ENCODE measurements at regions not wholly inside any gene's neighbourhood (a gene's known extent, or its start where the extent isn't known, plus 50 kb on each side); places are given as distances from the start of the nearest gene placed in this dataset.

DNA sequence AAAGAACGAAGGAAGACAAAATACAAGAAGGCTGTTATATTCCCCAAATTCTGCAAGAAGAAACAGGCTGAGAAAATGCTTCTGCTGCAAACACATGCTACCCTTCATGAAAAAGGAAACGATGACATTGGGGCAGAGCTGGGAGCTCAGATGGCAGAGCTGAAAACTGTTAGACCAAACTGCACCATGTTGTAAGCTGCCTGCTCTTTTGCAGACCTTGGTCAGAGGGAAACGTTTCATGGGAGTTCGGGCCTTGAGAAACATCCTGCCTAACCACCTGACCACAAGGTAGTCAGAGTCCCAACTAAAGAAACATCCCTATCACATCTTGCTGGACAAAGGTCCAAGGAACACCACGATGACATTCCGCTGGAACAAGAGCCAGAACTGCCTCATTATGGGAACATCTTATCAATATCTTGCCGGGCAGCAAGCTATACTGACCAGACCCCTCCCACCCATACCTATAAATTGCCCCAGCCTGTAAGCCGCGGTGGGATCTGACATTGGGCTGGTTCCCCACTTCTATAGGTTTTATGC is 110.7 kb upstream of the CTSC start:
- DNase-seq (ENCODE audit: low spot score) = no peak

DNA sequence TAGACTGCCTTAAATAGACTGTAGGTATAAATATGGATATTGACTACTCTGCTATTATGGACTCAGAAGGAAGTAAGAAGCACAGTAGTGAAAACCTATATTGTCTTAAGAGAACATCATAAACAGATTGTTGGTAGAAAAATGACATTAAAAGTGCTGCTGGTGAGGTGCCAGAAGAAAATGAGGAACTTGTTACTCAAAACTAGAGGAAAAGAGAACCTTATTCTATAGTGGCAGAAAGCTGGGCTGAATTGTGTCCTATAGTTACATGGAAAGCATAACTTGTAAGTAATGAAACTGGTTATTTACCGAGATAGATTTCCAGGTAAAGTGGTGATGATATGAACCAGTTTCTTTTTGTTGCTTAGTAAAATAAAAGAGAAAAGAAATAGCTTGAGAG is 109.7 kb upstream of the CTSC start:
- no peak for DNase-seq (ENCODE audit: low spot score)

DNA sequence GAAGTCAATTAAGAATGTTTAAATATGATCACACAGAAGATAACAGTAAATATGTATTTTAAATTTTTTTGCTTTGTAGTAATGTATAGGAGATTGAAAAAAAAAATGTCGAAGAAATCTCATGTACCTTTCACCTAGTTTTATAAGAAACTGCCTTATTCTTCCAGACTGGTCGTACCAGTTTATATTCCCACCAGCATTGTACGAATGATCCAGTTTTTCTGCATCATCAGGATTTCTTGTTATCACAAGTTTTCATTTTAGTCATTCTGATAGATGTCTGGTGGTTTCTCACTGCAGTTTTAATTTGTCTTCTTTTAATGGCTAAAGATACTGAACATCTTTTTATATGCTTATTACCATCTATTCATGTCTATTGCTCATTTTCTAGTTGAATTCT is 101.8 kb upstream of the CTSC start:
- DNase-seq (ENCODE audit: low spot score) = no peak

DNA sequence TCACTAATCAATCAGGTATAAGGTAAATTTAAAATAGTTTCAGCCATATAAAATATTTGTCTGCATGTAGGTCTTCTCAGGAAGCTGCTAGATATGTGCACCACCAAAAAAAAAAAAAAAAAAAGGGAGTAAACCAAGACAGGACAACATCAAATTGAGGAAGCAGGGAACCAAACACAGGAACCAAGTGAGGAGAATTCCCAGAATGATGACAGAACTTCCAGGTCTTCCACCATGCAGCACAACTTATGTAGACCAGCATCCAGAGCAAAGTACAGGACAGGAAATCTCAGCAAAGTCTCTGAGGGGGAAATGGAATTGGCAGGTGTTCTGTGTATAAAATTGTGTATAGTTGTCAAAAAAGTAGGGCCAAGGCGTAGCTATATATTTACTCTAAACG is 101.2 kb upstream of the CTSC start:
- DNase-seq (ENCODE audit: low spot score) = no peak

DNA sequence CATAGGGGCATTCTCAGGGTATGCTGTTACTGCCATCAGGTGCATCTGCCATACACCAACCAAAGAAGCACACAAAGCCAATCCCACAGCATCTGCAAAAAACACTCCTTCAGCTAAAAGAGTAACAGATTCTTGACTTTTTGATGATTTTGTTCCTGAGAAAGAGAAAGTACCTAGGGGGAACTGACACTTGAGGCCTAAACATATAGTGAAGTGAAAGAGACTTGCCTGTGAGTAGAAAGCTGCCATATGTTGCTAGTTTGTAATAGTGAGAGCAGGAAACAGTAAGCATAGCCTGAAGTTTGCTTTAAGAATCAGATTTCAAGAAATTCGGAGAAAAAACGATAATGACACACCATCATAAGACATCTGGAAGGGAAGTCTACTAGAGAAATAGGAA is 97.9 kb upstream of the CTSC start:
- no peak for DNase-seq (ENCODE audit: low spot score)

DNA sequence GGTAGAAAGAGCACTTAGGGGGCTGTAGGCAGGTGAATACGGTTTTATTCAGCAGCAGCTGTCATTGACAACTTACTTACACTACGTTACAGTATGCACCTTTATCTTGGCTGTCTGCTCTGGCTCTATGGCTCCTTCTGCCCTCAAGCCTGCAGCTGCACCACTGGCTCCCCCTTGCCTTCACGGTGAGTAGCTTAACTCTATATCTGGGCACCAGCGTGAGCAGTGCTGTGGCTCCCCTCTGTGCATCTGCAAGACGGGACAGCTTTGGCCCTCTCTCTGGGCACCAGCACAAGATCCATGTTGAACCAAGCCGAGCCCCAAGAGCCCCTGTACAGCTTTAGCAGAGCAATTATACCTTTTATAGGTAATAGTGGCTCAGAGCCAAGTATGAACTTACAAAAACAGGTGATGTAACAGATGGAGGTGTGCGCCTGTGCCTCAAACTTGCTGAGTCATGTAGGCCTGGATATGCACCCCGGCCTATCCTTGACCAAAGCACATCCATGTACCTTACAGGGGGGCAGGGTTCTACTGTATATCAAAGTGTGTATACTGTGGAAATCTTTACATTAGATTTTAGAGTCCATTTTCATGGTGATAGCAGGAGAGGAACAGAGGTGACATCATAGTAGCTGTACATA is 96.9 kb upstream of the CTSC start:
- no peak for DNase-seq (ENCODE audit: low spot score)

DNA sequence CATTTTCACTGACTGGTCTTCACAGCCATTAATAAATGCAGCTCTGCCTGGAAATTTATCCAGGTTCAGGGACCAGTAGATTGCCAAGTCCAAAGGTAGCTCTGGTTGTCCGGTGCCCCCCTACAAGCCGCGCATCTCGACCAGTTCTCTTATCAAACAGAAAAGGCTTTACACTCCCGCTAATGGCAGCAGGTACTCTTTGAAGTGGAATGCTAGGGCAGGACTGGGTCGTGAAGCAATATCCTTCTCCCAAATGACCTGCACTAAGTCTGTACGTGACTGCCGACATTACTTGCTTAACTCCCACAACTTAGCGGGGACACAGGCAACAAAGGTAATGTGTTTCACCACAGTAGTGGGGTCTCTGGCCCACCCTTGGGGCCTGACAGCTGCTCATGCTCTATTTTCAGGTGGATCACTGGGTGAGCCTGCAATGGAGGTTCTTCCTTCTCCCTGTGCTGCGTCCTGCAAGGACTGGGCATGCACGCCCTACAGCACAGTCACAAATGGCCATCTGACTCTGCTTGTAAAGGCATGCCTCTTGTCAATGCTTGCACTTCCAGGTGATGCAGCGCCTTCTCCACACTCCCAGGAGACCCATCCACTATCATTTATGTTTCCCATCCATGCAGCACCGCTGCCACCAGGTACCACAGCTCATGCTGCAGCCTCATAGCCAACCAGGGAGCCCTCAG is 96.1 kb upstream of the CTSC start:
- DNase-seq (ENCODE audit: low spot score) = no peak

DNA sequence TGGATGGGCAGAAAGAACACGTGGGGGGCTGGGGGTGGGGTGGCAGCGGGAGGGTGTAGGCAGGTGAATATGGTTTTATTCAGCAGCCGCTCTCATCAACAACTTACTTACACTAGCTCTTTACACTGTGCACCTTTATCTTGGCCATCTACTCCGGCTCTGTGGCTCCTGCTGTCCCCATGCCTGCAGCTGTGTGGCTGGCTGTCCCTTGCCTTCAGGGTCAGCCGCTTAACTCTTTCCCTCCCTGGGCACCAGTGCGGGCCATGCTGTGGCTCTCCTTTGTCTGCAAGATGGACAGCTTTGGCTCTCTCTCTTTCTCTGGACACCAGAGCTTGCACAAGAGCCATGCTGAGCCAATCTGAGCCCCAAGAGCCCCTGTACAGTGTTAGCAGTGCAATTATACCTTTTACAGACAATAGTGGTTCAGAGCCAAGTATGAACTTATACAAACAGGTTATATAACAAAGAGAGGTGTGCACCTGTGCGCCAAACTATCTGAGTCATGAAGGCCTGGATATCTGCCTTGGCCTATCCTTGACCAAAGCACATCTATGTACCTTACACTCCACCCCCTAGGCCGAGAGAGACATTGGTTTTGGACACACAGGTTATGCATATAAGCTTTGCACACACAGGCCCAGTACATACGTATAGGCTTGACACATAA is 94.3 kb upstream of the CTSC start:
- DNase-seq (ENCODE audit: low spot score) = no peak

DNA sequence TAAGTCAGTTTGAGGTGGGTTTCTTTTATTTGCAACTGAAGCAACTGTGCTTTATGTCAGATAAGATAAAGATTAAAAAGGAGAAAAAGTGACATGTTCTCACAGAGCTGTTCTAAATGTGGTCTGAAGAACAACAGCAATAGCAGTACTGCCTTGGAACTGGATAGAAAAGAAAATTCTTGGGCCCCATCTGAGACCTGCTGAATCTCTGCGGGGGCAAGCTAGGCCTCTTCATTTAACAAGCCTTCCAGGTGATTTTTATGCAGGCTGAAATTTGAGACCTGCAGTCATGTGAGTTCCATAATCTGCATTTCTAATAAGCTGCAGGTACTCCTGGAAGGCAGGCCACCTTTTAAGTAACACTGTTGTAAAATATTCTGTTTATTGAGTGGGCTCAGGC is 91.4 kb upstream of the CTSC start:
- DNase-seq (ENCODE audit: low spot score) = no peak

DNA sequence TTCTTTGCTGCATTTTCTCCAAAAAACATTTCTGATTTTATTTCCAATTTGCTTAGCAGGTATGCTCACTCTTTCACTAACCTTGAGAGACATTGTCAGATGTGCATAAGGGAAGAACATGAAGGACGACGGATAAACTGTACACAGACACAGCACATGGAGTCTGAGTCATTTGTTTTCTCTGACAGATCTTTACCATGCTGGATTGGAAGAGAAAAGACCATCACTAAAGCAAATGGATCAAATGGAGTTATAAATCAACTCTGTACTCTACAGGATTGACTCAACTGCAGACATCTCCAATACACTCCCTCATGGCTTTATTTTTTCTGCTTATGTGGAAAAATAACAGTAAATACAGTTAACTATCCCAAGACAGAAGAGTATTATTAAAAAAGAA is 90.2 kb upstream of the CTSC start:
- no peak for DNase-seq (ENCODE audit: low spot score)

DNA sequence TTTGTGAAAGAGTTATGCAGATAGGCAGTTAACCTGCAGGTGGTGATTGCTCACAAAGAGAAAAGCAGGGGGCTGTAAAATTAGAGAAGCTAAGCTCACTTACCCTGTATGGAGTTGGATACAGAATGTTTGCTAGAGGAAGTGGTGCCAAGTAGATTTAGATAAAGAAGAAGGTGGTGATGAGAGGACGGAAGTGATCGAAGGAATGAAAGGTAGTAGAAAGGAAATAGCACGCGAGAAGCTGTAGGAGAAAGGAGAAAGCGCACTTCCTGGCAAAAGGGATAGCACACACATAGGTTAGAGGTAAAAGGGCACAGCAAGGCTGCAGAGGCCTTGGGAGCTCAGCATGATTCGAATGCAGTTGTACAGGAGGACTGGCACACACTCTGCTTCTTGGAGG is 87.3 kb upstream of the CTSC start:
- no peak for DNase-seq (ENCODE audit: low spot score)

DNA sequence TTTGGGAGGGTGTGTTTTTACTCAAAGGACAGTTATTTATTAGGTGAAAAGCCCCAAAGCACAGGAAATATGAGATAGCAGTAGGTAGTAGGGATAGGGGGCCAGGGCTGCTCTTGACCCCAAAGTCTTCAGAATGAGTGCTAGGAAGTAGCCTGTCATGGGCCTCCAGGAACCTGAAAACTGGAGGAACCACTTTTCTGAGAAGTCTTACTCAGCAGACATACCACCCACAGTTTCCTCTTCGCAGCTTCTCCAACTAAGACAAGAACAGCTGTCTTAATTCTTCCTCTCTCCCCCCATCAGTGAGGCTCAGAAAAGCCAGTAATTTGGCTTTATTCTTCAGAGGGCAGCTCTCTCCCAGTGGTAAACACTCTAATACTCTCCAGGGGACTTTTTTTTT is 84.0 kb upstream of the CTSC start:
- DNase-seq (ENCODE audit: low spot score) = peak; percentile 50

DNA sequence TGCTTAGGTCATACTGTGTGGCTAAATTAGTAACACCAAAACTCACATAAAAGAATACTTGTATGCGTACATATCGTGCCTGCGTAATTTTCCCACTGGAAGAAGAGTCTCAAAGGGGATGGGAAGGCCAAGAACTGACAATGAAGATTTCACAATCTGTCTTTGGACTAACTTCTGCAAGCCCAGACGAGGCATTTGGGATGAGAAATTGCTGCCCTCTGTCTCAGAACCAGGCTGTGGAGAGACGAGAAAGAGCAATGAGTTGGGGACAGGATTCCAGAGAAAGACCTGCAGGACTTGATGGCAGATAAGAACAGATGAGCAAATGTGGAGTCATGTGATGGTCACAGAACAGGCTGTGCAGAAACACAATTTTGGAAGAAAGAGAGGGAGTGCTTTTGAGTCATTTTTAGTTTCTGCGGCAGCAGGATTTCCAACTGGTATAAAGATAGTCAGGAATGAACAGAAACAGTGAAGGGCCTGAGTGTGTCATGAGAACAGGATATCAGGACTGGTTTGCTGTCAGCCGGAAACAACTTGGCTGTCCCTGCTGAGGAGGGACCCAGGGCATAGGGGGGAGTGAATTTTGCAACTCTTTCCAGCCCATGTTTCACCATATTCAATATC is 82.7 kb upstream of the CTSC start:
- DNase-seq (ENCODE audit: low spot score) = no peak

DNA sequence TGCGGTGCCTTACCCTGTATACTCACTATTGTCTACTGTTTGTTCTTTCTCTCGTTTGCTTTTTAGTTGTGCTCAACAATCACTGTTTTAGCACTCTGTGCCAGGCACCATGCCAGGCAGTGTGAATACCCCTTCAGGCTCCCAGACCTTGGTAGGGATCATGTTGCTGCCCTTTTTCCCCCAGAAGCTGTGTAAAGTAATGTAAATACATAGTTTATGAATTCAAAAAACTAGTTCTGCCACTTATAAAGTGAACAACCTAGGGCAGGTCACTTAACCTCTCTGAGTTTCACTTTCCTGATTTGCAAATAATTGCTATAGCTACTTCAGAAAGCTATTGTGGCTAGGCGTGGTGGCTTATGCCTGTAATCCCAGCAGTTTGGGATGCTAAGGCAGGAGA is 81.0 kb upstream of the CTSC start:
- DNase-seq (ENCODE audit: low spot score) = no peak

DNA sequence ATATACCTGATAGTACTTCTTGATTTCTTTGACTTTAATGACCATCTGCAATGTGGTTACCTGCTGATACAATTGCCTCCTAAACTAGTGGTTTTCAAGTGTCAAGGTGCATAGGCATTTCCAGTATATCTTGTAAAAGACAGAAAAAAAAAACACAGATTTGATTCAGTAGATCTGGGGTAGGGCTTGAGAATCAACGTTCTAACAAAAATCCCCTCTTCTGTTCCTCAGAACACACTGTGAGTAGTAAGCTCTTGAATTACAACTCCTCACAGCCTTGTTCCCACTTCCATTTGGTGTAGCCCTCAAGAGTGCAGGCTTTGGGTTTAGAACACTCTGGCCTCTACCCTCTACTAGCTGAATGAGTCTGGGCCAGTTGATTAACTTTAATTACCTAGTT is 78.0 kb upstream of the CTSC start:
- no peak for DNase-seq (ENCODE audit: low spot score)

DNA sequence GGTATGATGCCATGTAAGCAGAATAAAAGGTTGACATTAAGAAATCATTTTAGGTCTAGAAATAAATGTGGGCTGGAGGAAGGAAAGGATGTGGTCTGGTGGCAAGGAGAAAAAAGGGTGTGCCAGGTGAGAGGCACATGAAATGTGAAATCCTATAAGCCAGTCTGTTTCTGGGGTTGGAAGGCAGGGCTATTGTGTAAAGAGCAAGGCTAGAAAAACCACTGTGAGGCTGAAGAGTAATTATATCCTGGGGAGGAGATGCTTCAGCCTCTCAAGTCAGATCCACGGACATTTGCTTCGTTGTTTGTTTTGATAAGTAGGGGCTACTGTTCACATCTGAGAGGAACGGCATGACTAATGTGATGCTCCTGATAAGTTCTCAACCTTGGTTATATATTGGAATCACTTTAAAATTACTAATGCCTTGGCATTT is 77.5 kb upstream of the CTSC start:
- DNase-seq (ENCODE audit: low spot score) = no peak

DNA sequence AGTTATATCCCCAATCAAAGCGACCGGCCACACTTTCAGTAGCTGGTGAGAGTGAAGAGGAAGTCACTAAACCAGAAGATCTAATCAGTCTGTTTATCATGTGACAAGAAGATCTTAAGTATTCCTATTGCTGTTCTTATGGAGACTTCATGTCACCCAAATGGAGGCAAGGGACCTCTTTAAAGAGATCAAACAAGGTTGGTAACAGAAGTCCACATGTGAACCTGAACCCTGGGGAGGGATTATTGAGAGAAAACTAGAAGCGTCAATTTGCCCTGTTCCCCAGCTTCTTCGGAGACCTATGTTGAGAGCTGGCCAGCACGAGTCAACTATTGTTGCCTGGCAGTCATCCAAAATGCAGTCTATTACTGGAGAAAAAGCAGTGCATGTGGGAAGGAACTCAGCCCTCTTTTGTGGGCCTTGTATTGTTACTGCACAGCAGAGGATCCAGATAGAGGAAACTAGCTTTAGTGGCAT is 76.9 kb upstream of the CTSC start:
- DNase-seq (ENCODE audit: low spot score) = peak; percentile 38

DNA sequence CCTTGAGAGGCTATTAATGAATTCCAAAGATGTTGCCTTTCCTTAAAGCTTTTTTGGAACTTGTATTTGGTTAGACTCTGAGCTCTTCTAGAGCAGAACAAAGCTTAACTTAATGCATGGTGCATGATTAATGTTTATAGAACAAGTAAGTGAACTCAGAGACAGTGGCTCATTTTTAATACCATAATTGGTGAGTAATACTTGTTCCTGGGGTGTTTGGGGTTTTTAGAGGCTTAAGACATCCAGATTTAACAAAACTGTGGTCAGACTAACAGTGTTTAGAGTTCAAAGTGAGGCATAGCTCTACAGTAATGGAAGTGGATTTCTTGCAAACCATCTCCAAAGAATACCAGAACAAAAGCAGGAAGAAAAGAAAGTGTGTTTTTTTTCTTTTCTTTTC is 73.7 kb upstream of the CTSC start:
- DNase-seq (ENCODE audit: low spot score) = no peak

DNA sequence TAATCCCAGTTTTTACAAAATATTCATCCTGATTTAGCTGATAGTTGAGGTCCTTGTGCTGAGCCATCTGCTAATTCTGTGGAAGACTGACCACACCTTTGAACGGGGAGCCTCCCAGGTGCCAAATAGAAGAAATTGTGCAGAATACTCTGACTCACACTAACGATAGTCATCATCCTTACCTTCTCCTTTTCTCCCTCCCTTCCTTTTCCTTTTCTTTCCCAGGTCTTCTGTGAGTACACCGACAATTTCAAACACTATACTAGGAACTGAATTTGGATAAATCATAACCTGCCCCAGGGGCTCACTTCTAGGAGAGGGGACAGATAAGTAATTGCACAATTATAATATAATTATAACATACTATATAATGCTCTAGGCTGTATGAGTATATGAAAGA is 73.1 kb upstream of the CTSC start:
- DNase-seq (ENCODE audit: low spot score) = no peak

DNA sequence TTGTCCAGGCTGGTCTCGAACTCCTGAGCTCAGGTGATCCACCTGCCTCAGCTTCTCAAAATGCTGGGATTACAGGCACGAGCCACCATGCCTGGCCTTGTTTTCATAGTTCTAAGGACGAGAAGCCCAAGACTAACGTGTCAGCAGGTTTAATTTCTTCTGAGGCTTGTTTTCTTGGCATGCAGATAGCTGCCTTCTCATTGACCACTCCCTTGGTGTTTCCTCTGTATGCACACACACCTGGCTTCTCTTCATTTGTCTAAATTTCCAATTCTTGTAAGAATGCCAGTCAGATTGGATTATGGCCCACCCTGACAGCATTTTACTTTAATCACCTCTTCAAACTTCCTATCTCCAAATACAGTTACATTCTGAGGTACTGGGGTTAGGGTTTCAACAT is 72.5 kb upstream of the CTSC start:
- no peak for DNase-seq (ENCODE audit: low spot score)

DNA sequence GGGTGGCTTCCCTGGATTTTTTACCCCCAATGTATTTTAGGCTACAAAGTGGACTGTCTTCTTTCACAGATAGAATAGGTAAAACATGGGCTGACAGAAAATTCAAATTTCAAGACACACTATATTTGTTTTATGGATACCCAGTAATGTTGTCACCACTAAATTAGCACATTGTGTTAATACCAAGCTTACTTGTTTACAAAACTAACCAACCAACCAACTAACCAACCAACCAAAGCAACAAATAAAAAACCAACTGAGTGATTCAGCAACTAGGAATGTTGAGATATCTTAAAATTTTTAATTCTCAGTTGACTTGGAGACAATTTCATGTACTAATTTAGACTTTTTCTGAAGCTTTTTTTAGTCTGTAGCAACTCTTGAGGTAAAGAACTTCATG is 69.3 kb upstream of the CTSC start:
- DNase-seq (ENCODE audit: low spot score) = no peak

DNA sequence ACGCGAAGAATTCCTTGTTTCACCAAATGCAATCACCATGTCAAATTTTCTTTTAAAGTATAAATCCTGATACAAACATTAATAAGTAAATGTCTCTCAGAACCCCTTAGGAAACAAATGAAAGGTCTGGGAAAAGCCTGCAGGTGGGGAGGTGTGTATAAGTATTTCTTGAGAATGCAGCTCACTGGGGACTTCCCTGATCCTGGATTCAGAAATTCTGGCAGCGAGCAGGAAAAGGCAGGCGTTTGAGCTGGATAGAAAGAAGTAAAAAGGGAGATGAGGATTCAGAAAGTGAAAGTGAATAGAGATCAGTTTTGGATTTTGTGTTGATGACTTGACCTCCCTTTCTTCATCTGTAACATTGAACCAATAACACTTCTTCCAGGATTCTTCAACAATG is 68.3 kb upstream of the CTSC start:
- no peak for DNase-seq (ENCODE audit: low spot score)
